ENCODE measurements at regions not wholly inside any gene's neighbourhood (a gene's known extent, or its start where the extent isn't known, plus 50 kb on each side); places are given as distances from the start of the nearest gene placed in this dataset.

- Histone ChIP-seq H3K4me2 (replicated peaks; ENCODE audit: low read depth, low read length, poor library complexity, severe bottlenecking) (no peak overlapping the region), H3K79me2 (ENCODE audit: control insufficient read depth, insufficient read depth, low read length) (no peaks in the 10 kb centered on the region), H3K4me1 (ENCODE audit: control insufficient read depth in 2 of 2, insufficient read depth in 2 of 2, low read length in 2 of 2) (no peaks in the 10 kb centered on the region), H3K36me3 (replicated peaks in 1 of 2; ENCODE audit: control extremely low read depth in 1 of 2, control insufficient read depth in 1 of 2, extremely low read depth in 1 of 2, insufficient read depth in 2 of 2, low read length in 1 of 2) (peaks cover 4 to 10% of the 10 kb centered on the region in 2 experiments), H3K27ac (ENCODE audit: low read length in 2 of 2) (no peak overlapping the region), H4K20me1 (ENCODE audit: control insufficient read depth, insufficient read depth, low read length, poor library complexity, severe bottlenecking) (no peaks in the 10 kb centered on the region), H3K9ac (ENCODE audit: low read length) (no peak overlapping the region), H2AFZ (ENCODE audit: insufficient read depth, low read depth, low read length, poor library complexity, severe bottlenecking) (no peak overlapping the region), H3K27me3 (replicated peaks in 1 of 4; ENCODE audit: control extremely low read depth in 1 of 4, control insufficient read depth in 3 of 4, insufficient read depth in 4 of 4, low read length in 3 of 4) (no peaks in the 10 kb centered on the region), H3K9me3 (ENCODE audit: control extremely low read depth in 1 of 3, control insufficient read depth in 2 of 3, insufficient read depth in 1 of 3, low read length in 2 of 3) (no peaks in the 10 kb centered on the region), H3K4me3 (ENCODE audit: control extremely low read depth in 1 of 5, extremely low read depth in 1 of 5, insufficient read depth in 1 of 5, low read depth in 2 of 5, low read length in 4 of 5) (no peak overlapping the region)
- Mint-ChIP-seq H3K27me3 (no peaks in the 10 kb centered on the region), H3K9me3 (ENCODE audit: insufficient read depth) (no peaks in the 10 kb centered on the region), H3K4me3 (no peak overlapping the region), H3K4me1 (no peaks in the 10 kb centered on the region), H3K27ac (no peak overlapping the region)
- ChIA-PET CTCF (no interaction called here), POLR2A (no interaction called here)
- WGBS (ENCODE audit: insufficient coverage): 100% methylated on average over 4 of the region's 7 CpGs
- intact Hi-C loops (cut with micrococcal nuclease): no loop called here
- ATAC-seq (ENCODE audit: low read depth): no peak
- TF ChIP-seq EZH2 (IDR thresholded peaks at IDR 0.05; ENCODE audit: borderline replicate concordance, insufficient read depth, low read depth, low read length, poor library complexity, severe bottlenecking): no peak
- no peak for TF ChIP-seq CTCF (IDR thresholded peaks at IDR 0.05)
- no peak for DNase-seq
Observed at GRCh38 chr5:94040591-94041148, 299.3 kb upstream of the POU5F2 start.

GRCh38 chr5:94039101-94039500, 297.7 kb upstream of the POU5F2 start:
- ChIA-PET POLR2A (no interaction called here), CTCF (interaction anchor here (1.0 kb wide), 1 partner anchor 9 kb away, joined by 4 read pairs; no protein-coding TSS in a partner anchor)
- no peaks in the 10 kb centered on the region for H3K27me3 ChIP-seq (replicated peaks in 1 of 4; ENCODE audit: control extremely low read depth in 1 of 4, control insufficient read depth in 3 of 4, insufficient read depth in 4 of 4, low read length in 3 of 4)
- Mint-ChIP-seq H3K27me3 (no peaks in the 10 kb centered on the region), H3K4me3 (no peak overlapping the region), H3K4me1 (no peaks in the 10 kb centered on the region), H3K9me3 (ENCODE audit: insufficient read depth) (no peaks in the 10 kb centered on the region), H3K27ac (no peak overlapping the region)
- no peak for TF ChIP-seq EZH2 (IDR thresholded peaks at IDR 0.05; ENCODE audit: borderline replicate concordance, insufficient read depth, low read depth, low read length, poor library complexity, severe bottlenecking)
- no peak for TF ChIP-seq CTCF (IDR thresholded peaks at IDR 0.05)
- H3K79me2 ChIP-seq (ENCODE audit: control insufficient read depth, insufficient read depth, low read length): no peaks in the 10 kb centered on the region
- H4K20me1 ChIP-seq (ENCODE audit: control insufficient read depth, insufficient read depth, low read length, poor library complexity, severe bottlenecking): no peaks in the 10 kb centered on the region
- DNase-seq: no peak
- no peak for ATAC-seq (ENCODE audit: low read depth)
- H3K27ac ChIP-seq (ENCODE audit: low read length in 2 of 2): no peak overlapping the region
- no peaks in the 10 kb centered on the region for H3K9me3 ChIP-seq (ENCODE audit: control extremely low read depth in 1 of 3, control insufficient read depth in 2 of 3, insufficient read depth in 1 of 3, low read length in 2 of 3)
- peaks cover 6 to 7% of the 10 kb centered on the region in 2 experiments for H3K36me3 ChIP-seq (replicated peaks in 1 of 2; ENCODE audit: control extremely low read depth in 1 of 2, control insufficient read depth in 1 of 2, extremely low read depth in 1 of 2, insufficient read depth in 2 of 2, low read length in 1 of 2)
- no peak overlapping the region for H3K9ac ChIP-seq (ENCODE audit: low read length)
- intact Hi-C loops (cut with micrococcal nuclease): no loop called here
- H2AFZ ChIP-seq (ENCODE audit: insufficient read depth, low read depth, low read length, poor library complexity, severe bottlenecking): no peak overlapping the region
- no peaks in the 10 kb centered on the region for H3K4me1 ChIP-seq (ENCODE audit: control insufficient read depth in 2 of 2, insufficient read depth in 2 of 2, low read length in 2 of 2)
- no peak overlapping the region for H3K4me3 ChIP-seq (ENCODE audit: control extremely low read depth in 1 of 5, extremely low read depth in 1 of 5, insufficient read depth in 1 of 5, low read depth in 2 of 5, low read length in 4 of 5)
- no peak overlapping the region for H3K4me2 ChIP-seq (replicated peaks; ENCODE audit: low read depth, low read length, poor library complexity, severe bottlenecking)

All from B cell (primary cell).